IPS-15b (cell line): ENCODE measurements at regions not wholly inside any gene's neighbourhood (a gene's known extent, or its start where the extent isn't known, plus 50 kb on each side); places are given as distances from the start of the nearest gene placed in this dataset.

ENCODE experiments used
- H3K27me3 ChIP-seq: one replicate; pipeline ENCODE4 v1.6.1; 2013; ENCODE audit warnings: low read length; ENCODE audit not compliant: control insufficient read depth, insufficient read depth
- H3K36me3 ChIP-seq: one replicate; pipeline ENCODE4 v1.6.1; 2013; ENCODE audit warnings: low read length; ENCODE audit not compliant: control insufficient read depth, insufficient read depth
- H3K4me1 ChIP-seq: one replicate; pipeline ENCODE4 v1.6.1; 2013; ENCODE audit warnings: mild to moderate bottlenecking, low read length; ENCODE audit not compliant: control insufficient read depth, insufficient read depth
- H3K4me3 ChIP-seq: one replicate; pipeline ENCODE4 v1.5.1; 2013; ENCODE audit warnings: low read depth, low read length
- H3K9ac ChIP-seq: one replicate; pipeline ENCODE4 v1.6.1; 2013; ENCODE audit warnings: low read depth, mild to moderate bottlenecking, low read length
- H3K9me3 ChIP-seq: one replicate; pipeline ENCODE4 v1.6.1; 2013; ENCODE audit warnings: mild to moderate bottlenecking, low read length; ENCODE audit not compliant: control insufficient read depth, insufficient read depth

DNA sequence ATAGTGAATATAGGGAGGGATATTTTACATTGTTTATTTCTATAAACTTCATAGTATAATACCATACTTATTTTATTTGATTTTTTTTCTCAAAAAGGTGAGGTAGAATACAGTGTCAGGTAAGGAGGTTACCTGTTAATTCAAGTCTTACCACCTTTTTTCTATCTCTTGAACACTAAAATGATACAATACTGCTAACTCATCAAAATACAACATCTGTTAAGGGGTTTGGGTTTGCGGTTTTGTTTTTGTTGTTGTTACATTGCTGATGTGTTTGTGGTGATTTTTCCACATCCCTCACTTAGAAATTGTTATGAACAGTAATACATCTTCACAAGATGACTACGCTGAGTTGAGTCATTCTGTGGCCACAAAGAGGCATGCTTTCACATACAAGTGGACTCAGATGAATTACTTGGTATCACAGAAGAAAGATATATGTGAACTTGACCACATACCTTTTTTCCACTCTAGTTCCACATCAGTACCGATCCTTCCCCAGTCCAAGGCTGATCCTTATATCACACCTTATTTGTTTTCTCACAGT is 139.4 kb upstream of the ID4 start:
- H3K36me3 ChIP-seq: no peaks in the 10 kb centered on the region
- no peak overlapping the region for H3K9ac ChIP-seq
- H3K27me3 ChIP-seq: no peaks in the 10 kb centered on the region
- H3K4me3 ChIP-seq: no peak overlapping the region
- peaks cover under 1% of the 10 kb centered on the region for H3K4me1 ChIP-seq
- no peaks in the 10 kb centered on the region for H3K9me3 ChIP-seq

DNA sequence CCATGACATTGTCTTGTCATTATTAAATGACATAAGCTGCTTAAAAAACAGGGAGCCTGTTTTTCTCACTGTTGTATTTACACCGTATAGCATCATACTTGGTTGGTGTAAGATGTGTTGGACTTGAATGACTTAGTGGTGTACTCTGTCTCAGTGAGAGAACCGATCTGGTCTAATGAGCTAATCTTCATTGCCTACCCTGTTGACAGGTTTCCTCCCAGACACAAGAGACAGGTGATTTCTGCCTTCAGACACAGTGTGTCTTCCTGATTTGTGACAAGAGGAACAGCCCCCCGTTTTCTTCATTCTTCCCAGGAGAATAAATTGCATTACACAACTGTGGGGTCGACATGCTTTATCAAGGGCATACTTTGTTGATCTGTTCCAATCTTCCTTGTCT is 137.2 kb upstream of the ID4 start:
- no peak overlapping the region for H3K9ac ChIP-seq

DNA sequence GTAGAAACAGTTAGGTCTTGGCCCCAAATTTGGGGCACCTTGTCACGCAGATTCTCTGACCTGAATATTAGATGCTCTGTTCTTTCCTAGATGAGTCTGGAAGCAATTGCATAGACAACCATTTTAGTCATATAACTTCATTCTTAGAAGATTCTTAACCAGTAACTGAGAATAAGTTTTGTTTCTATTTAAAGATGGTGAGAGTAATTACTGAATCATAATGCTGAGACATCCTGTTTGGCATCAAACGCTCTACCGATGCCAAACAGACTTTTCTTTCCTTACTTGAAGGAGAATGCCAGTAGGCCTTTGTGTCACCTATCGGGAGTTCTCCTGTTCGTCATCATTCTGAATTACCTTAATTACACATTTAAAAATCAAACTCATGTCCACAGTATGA is 131.6 kb upstream of the ID4 start:
- no peaks in the 10 kb centered on the region for H3K27me3 ChIP-seq
- no peaks in the 10 kb centered on the region for H3K9me3 ChIP-seq
- H3K4me1 ChIP-seq: no peaks in the 10 kb centered on the region
- no peak overlapping the region for H3K9ac ChIP-seq
- H3K4me3 ChIP-seq: no peak overlapping the region
- no peaks in the 10 kb centered on the region for H3K36me3 ChIP-seq

More for the DNA sequence above, 137.2 kb upstream of the ID4 start:
- Histone ChIP-seq H3K4me3 (no peak overlapping the region), H3K9me3 (no peaks in the 10 kb centered on the region), H3K36me3 (no peaks in the 10 kb centered on the region), H3K4me1 (no peaks in the 10 kb centered on the region), H3K27me3 (no peaks in the 10 kb centered on the region)

DNA sequence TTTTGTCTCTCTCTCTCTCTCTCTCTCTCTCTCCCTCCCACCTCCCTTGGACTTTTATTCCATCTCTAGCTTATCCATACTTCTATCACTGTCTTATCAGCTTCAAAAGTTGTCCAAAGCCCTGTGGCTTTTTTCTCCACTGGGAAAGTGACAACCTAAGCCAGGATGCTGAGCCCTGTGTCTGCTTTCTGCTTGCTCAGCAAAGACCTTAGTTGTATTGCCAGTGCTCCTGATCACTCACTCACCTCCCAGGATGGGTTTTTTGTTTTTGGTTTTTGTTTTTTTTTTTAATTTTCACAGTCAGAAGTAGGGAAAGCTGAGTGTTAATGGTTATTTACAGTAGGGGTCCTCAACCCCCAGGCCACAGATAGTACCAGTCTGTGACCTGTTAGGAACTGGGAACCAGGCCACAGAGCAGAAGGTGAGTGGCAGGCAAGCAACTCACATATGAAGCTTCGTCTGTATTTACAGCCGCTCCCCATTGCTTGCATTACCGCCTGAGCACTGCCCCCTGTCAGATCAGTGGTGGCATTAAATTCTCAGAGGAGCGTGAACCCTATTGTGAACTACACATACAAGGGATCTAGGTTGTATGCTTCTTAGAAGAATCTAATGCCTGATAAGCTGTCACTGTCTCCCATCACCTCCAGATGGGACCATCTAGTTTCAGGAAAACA is 125.0 kb upstream of the ID4 start:
- Histone ChIP-seq H3K27me3 (no peaks in the 10 kb centered on the region), H3K9me3 (no peaks in the 10 kb centered on the region), H3K36me3 (no peaks in the 10 kb centered on the region), H3K4me3 (no peak overlapping the region), H3K4me1 (peaks cover 22% of the 10 kb centered on the region), H3K9ac (no peak overlapping the region)

DNA sequence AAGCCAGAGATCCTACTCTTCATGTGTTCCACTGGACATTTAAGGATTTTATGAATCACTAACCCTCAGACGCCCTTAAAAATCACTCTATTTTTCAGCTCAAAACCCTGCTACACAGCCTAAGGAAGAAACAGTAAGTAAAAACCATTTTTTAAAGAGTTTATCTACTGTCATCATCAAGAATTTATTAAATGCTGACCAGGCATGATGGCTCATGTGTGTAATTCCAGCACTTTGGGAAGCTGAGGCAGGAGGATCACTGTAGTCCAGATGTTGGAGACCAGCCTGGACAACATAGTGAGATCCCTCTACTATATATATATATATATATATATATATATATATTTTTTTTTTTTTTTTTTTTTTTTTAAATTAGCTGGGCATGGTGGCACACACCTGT is 124.2 kb upstream of the ID4 start:
- no peak overlapping the region for H3K9ac ChIP-seq
- peaks cover 22% of the 10 kb centered on the region for H3K4me1 ChIP-seq
- H3K4me3 ChIP-seq: no peak overlapping the region
- H3K9me3 ChIP-seq: no peaks in the 10 kb centered on the region
- no peaks in the 10 kb centered on the region for H3K36me3 ChIP-seq
- no peaks in the 10 kb centered on the region for H3K27me3 ChIP-seq

DNA sequence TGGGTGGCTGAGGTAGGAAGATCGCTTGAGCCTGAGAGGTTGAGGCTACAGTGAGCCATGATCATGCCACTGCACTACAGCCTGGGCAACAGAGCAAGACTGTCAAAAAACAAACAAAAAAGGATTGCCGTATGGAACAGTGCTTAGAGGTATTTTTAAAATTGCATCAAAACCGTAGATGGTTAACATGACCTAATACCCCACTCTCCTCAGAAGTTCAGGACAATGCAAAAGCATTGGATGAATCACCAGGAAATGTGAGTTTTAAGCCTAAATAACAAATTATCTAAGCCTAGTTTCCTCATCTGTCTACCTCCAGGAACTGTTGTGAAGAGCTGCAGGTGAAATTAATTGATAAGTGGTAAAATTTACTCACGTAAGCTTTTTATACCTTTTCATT is 123.8 kb upstream of the ID4 start:
- Histone ChIP-seq H3K27me3 (no peaks in the 10 kb centered on the region), H3K9me3 (no peaks in the 10 kb centered on the region), H3K36me3 (no peaks in the 10 kb centered on the region), H3K4me1 (peaks cover 22% of the 10 kb centered on the region), H3K9ac (no peak overlapping the region), H3K4me3 (no peak overlapping the region)

DNA sequence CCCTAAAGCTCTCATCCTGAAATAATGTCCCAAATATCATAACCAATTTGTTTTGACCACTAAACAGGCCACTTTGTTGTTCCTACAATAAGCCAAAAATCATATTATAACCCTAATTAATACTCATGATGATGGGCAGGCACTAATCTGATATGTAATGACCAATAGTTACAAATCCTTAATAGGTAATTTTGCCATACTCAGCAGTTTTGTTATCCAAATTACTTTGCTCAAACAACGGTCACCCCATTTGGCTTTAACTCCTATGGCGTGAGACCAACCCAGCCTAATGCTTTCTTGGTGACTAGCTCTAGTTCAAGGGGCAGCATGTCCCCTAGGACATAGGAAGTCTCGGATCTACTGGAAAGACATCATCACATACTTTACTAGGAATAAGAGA is 123.2 kb upstream of the ID4 start:
- H3K27me3 ChIP-seq: no peaks in the 10 kb centered on the region
- H3K9me3 ChIP-seq: no peaks in the 10 kb centered on the region
- peaks cover 22% of the 10 kb centered on the region for H3K4me1 ChIP-seq
- no peaks in the 10 kb centered on the region for H3K36me3 ChIP-seq
- no peak overlapping the region for H3K9ac ChIP-seq
- no peak overlapping the region for H3K4me3 ChIP-seq

DNA sequence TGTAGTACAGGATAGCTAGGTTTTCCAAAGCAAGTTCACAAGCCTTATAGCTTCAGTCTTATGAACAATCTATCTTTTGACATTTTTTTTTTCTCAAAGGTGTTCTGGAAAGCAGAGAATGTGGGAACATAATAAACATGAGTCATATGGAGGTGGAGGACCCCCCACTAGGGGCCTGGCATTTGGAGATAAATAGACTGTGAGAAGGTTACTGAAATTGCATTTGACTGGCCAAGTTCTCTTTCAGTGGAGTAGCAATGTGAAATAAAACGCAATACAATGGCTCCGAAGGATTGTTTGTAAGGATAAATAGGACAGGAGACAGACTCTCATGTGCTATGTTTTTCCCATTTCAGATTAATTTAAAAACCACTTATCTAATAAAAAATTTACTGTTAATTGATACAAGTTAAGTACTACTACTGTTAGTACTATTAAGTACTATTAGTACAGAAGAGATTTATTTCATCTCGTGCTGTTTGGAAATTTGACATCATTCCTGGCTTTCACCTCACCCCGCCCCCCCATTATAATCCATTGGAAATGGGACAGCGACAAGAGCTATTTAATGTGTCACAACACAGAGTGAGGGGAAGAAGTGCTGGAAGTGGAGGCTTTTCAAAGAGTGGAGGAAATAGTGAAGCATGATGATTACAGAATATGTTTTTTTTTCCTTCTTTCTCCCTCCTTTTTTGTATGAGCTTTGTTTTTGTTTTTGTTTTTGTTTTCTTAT is 122.6 kb upstream of the ID4 start:
- Histone ChIP-seq H3K9me3 (no peaks in the 10 kb centered on the region), H3K4me3 (no peak overlapping the region), H3K9ac (no peak overlapping the region), H3K27me3 (no peaks in the 10 kb centered on the region), H3K36me3 (no peaks in the 10 kb centered on the region), H3K4me1 (peaks cover 27% of the 10 kb centered on the region)

DNA sequence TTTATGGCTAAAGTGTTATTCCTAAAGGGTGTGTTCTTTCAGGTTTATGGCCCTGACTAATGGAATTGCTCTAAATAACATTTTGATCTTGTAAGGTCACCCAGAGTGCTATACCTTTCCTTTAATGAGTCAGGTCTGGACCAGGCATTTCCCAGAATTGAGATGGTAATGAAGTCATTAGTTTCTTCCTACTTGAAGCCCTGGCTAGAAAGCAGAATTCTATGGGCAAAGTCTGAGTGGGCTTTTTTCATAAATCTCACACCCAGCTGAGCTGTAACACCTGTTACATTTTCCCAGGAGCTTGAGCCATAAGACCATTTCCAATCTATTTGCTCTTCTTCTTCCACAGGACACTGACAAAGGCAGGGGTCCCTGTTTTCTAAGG is 122.0 kb upstream of the ID4 start:
- Histone ChIP-seq H3K4me1 (peaks cover 31% of the 10 kb centered on the region), H3K9ac (no peak overlapping the region), H3K36me3 (no peaks in the 10 kb centered on the region), H3K4me3 (no peak overlapping the region), H3K27me3 (no peaks in the 10 kb centered on the region), H3K9me3 (no peaks in the 10 kb centered on the region)

DNA sequence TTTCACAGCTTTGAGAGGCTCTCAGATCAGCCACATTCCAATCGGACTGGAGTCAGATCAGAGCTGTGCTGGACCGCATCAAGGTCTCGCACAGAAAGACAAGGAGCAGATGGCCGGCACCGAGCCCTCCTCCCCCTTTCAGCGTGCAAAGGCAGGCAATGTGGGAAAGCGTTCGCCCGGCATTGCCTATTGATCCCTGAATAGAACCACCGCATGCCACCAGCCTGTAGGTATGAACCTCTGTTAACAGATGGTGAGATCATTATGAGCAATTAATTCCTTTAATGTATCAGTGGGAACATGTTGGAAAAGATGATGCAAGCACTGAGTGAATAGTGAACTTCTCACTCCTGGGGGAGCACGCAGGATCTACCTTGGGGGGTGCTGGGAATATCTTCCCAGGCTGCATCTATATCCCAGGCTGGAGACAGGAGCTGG is 117.5 kb upstream of the ID4 start:
- Histone ChIP-seq H3K4me1 (peaks cover 26% of the 10 kb centered on the region), H3K27me3 (no peaks in the 10 kb centered on the region), H3K9me3 (no peaks in the 10 kb centered on the region), H3K36me3 (no peaks in the 10 kb centered on the region), H3K9ac (no peak overlapping the region), H3K4me3 (no peak overlapping the region)

DNA sequence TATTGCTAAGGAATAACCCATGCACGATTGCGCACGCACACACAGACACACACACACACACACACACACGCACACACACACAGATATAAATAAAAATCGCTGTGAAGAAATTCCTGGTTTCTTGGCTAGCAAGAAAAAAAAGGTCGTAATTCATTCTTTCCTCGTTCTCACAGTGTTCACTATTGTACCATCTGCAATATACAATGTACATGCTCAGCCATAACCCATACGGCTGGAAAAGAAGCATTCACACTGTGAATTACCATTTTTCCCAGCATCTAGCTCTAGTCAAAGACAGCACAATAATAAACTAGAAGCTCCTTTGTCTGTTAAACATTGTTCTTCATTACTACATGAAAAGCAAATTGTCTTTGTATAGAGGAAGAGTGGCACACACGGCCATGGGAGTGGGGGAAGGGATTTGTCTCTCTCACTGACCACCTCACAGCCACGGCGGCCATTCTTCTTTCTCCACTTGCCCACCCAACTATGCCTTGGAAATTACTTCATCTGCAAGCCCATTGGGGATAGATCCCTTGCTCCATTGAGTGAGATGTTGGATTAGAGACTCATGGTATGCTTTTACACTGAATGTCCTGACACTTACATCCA is 115.3 kb upstream of the ID4 start:
- Histone ChIP-seq H3K4me1 (peaks cover 14% of the 10 kb centered on the region), H3K27me3 (no peaks in the 10 kb centered on the region), H3K9me3 (no peaks in the 10 kb centered on the region), H3K9ac (no peak overlapping the region), H3K4me3 (no peak overlapping the region), H3K36me3 (no peaks in the 10 kb centered on the region)

DNA sequence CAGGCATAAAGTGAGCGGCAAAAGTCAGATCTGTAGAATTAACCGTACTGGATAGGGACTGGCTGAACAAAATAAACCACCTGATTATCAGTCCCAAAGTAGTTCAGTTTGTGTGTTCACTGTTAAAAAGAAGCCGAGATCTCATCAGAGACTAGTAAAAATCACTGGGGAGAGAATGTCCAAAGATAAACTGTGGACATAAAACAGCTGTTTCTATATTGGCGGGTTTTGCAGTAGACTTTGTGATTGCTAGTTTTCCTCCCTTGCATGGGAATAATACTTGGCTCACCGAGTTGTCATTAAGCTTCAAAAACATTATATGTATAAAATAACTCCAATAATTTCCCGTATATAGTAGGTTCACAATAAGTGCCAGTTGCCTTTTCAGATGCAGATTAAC is 114.2 kb upstream of the ID4 start:
- peaks cover 14% of the 10 kb centered on the region for H3K4me1 ChIP-seq
- H3K9ac ChIP-seq: no peak overlapping the region
- H3K27me3 ChIP-seq: no peaks in the 10 kb centered on the region
- no peaks in the 10 kb centered on the region for H3K36me3 ChIP-seq
- no peak overlapping the region for H3K4me3 ChIP-seq
- no peaks in the 10 kb centered on the region for H3K9me3 ChIP-seq
